GM19452 (cell line): ENCODE measurements at regions not wholly inside any gene's neighbourhood (a gene's known extent, or its start where the extent isn't known, plus 50 kb on each side); places are given as distances from the start of the nearest gene placed in this dataset.

Experiments used
- ATAC-seq: cut with Tn5 transposase; IDR thresholded peaks from one replicate; pipeline ENCODE4 v1.9.1; 2021; ENCODE audit not compliant: unreplicated experiment

DNA sequence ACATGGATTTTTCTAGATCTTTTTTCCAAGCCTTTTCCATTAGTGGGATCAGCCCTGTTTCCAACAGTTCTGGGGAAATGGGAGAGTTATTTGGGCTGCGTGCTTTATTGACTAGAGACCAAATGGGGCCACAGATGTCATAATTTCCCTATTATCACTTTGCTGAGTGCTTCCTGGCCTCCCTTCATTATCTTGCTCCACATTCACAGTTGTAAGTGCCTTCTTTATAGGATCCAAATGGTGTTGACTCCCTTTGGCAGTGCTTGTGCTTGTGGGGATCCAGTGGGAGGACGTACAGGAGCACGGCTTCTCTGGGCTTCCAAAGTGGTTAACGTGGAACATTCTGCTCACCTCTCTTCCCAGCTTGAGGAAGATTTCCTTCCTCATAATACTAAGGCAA lies 141.0 kb upstream of the RMST start:
- ATAC-seq = no peak

- no peak for ATAC-seq
Observed at GRCh38 chr12:97322388-97322787, 140.2 kb upstream of the RMST start.

- ATAC-seq = no peak
Observed at GRCh38 chr12:97323154-97323553, 139.4 kb upstream of the RMST start.

DNA sequence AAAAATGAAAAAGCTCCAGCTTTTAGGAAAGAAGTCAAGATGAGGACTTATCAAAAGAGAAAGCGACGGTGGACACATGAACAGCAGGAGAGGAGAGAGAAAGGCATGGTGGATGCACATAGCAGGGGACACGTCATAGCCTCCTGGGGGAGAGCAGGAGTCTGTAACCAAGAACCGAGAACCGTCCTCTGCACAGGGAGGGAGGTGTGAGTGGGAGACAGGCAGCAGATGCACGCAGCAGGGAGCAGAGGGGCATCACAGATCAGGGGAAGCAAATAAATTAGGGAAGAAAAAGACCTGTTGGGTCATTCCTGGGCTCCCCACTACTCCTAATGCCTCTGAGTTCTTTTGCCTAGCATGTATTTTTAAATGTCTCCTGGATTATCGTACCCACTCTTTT lies 138.1 kb upstream of the RMST start:
- no peak for ATAC-seq

DNA sequence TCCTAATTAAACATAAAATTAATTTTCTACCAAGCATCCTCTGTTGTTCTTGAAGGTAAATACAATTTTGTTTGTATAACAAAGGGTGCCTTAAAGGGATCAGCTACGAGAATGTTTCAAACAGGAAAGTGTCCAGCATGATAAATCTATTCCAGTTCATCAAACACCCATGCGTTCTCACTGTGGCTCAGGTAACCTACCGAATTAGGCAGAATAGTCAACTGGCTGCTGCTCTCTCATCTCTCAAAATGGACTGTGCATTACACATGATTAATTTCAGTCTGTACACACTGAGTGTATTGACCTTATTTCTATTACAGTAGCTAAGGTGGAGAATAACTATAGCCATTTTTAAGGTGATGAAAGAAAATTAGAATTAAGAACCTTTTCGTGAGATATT lies 127.5 kb upstream of the RMST start:
- ATAC-seq = no peak

DNA sequence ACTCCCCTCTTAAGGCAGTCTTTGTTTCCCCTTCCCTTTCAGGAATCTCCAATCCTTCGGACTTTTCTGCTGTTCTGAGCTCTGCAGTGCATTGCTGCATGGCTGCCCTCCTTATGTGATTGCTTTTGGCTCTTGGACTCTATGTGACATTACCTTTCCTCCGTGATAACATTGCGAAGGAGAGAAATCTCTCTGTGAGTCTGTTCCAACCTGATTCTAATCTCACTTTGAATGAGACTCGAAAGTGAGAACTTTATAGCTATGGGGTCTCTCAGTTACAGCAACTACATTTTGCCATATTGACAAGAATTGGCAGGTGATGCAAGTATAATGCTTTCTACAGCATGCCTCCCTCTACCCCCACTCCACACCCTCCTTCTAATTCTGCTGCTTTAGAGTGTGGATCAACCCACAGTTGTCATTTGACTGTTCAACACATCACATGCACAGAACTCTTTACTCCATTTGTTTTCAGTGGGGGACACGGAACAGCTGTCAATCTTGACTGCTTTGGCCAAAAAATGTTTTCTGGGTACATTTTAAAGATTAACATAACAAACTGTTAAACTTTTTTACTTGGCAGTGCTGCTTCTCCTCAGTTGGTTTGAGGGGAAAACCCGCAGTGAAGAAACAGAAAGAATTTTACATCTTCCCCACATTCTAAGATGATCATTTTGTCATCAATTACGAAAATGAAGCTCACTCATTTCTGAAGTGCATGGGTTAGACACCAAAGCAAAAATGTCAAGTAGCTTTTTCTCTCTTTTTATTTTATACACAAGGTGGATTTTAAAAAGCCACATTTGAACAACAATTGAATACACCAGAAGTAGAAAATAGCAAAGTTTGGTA lies 125.5 kb upstream of the RMST start:
- ATAC-seq = no peak

GRCh38 chr12:97342130-97342529 lies 120.5 kb upstream of the RMST start:
- no peak for ATAC-seq

GRCh38 chr12:97347956-97348355 lies 114.6 kb upstream of the RMST start:
- ATAC-seq = no peak

DNA sequence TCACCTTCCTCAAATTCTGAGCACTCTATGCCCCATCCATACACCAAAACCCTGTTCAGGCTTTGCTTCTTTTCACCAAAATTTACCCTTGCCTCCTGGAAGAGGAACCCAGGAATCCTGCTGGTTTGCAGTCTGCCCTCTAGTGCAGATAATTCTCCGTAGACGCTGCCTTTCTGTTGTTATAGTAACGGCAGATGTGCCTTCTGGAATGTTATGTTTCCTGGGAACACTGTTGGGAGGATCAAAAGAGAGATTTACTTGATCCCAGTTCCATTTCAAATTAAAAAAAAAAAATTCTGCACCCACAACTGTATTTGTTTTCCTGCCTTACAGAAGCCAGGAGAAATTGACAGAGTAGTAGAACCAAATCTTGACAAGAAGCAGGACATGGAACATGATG lies 104.2 kb upstream of the RMST start:
- no peak for ATAC-seq

GRCh38 chr12:97359021-97359690 lies 103.4 kb upstream of the RMST start:
- no peak for ATAC-seq

DNA sequence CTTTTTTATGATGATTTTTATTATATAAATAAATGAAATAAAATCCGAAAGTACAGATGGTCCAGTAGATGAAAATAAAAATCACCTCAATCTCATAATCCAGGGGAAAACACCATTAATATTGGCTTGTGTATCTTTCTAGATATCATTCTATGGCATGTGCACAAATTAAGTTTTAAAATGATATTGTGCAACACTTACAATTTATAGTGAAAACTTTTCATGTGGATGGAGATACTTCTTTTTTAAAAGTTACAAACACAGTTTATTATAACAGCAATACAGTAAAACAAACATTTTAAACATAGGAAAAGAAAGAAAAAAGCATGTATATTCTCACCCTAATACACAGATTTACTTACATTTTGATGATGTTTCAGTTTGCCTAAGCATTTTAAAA lies 98.9 kb upstream of the RMST start:
- ATAC-seq = no peak

DNA sequence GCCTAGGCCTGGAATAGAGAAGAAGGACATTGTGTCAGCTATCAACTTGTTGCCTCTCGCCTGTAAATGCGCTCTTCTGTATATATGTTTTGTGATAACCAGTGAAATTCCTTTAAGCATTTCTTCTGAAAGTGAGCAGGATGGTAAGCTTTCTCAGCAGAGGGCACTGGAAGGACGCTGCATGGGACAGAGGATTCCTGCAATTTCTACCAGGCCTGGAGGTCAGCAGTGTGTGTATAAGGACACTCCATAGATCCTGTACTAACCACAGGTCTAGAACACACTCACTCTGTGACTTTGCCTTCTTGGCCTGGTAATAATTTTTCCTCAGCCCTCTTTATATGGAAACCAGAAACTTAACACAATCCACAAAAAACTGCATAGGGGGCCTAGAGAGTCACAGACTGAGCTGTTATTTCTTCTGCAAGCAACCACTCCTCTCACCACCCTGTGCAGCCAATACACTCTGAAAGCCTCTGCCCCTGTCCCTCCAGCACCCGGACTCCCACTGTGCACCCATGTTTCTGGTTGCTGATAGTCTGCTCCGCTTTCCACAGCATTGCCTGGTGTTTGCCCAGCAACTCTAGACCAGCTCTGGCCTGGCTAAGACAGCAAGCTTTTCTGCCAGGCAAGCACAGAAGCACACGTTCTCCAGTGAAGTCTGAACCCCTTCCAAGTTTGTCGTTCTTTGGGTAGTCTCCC lies 94.0 kb upstream of the RMST start:
- no peak for ATAC-seq

- ATAC-seq = no peak
Observed at GRCh38 chr12:97375310-97375709, 87.3 kb upstream of the RMST start.

- no peak for ATAC-seq
Observed at GRCh38 chr12:97380440-97380839, 82.2 kb upstream of the RMST start.

DNA sequence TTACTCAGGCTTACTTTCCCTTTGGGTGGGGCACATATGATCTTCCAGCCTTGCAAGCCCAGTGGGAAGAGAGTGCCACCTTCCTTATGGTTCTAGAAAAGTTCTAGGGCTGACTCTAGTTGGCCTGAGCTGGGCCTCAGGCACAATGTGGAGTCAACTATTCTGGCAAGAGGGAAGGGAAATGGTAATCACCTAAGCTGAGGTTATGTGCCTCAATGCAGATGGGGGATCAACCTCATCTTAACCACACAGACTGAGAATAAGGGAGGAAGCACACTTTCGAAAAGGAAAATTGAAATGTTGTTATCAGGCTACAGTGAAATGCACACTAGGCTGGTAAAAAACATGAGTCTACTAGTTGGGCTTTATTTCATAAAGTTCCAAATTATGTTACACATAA lies 77.5 kb upstream of the RMST start:
- no peak for ATAC-seq

DNA sequence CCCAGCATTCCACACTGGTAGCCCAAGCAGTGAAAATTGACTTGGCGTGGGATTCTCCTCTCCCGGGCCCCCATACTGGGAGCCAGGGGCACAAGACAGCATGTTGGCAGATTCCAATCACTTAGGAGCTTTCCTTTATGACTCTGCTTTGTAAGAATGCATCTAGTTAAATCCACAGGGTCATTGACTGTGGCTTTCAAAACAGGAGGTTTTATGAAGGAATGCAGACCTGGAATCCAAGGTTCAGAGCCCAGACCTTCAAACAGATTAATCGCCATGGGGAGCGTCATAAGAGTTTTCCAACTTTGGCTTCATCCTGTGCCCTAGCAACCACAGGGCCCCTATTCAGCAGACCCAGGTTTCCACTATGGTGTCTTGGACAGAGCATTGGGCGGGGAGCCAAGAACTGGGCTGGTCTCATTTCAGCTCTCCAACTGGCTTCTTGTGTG lies 76.4 kb upstream of the RMST start:
- ATAC-seq = no peak

GRCh38 chr12:97387844-97388243 lies 74.8 kb upstream of the RMST start:
- ATAC-seq = no peak

DNA sequence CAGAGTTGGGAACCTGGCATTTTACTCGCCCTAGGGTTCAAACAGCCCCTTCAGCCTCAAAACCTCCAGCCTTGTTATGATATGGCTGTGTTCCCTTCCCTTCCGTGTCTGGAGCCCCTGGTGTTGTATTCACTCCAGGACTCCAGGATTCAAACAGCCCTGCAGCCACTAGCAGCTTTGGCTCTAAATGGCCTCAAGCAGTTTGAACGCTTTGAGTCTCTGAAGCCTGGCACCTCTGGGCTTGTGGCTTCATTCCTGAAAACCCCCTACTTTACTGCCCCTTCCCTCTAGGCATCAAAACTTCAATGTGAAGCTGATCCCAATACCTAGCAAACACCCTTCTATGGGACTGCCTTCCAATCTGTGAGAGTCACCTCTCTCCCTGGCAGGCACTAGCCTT lies 67.9 kb upstream of the RMST start:
- ATAC-seq = no peak

DNA sequence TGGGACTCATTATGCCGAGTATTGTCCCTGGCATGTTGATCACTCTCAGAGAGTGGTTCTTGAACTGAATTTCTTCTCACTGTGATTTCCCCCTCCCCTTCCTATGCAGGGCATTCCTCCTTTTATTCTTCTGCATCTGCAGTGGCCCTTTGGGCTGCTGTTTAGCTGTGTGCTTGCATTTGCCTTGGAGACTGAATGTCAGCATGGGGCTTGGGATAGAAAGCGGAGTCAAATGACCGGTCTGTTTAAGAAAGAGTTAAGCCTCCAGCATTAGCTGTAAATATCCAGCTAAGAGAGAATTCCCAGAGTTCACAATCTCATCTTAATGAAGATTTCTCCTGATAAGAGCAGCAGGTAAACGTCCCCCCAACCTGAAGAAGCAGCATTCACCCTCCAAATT lies 65.6 kb upstream of the RMST start:
- no peak for ATAC-seq

- ATAC-seq = no peak
Observed at GRCh38 chr12:97398704-97399103, 63.9 kb upstream of the RMST start.

DNA sequence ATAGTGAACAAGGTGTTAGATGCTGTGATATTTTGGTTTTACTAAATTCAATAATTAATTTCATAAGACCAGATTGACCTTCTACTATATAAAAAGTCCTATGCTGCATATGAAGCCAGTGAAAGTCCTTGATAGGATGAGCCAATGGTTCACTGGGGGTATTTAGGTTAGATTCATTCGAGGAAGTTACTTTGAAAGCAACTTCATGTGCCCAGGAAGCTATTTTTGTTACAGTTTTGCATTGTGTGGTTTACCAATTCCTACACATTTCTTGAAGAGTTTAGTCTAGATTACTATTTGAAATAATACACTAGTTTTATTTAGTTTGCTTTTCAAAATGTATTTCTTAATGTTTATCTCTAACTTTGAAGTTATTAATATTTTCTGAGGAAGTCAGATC lies 58.5 kb upstream of the RMST start:
- ATAC-seq = peak; percentile 13

DNA sequence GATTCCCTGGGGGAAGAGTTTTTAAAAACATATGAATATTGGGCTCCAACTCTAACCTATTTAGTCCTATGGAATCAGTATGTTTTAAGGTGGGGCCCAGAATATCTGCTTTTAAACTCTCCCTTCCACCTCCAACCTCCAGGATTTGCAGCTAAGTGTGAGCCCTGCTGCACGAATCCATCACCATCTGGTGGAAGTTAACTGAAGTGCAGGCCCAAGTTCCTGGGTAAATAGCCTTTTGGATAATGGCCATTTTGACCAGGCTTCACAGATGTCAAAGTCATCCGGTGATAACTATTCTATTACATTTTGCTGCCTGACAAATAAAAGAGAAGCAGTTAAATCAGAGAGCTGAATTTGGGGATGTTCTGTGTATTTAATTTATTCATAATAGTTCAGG lies 58.1 kb upstream of the RMST start:
- ATAC-seq = peak; percentile 90
